ENCODE measurements at regions not wholly inside any gene's neighbourhood (a gene's known extent, or its start where the extent isn't known, plus 50 kb on each side); places are given as distances from the start of the nearest gene placed in this dataset.

- in situ Hi-C loops (cut with HindIII; ENCODE audit: low sequenced_read_pairs) = no loop called here
- DNase-seq (ENCODE audit: low read depth) = no peak
- no peak for TF ChIP-seq CTCF (IDR thresholded peaks at IDR 0.05; ENCODE audit: low read depth, low read length, missing control alignments)
- H3K4me3 ChIP-seq (ENCODE audit: low read depth, low read length) = peak overlapping the region; percentile 71
Measured at GRCh38 chr10:91162495-91163268, 57.8 kb upstream of the PCGF5 start.

GRCh38 chr10:91163269-91163868 lies 57.1 kb upstream of the PCGF5 start:
- TF ChIP-seq CTCF (IDR thresholded peaks at IDR 0.05; ENCODE audit: low read depth, low read length, missing control alignments) = no peak
- in situ Hi-C loops (cut with HindIII; ENCODE audit: low sequenced_read_pairs) = no loop called here
- DNase-seq (ENCODE audit: low read depth) = peak; percentile 26
- peak overlapping the region; percentile 71 for H3K4me3 ChIP-seq (ENCODE audit: low read depth, low read length)

GRCh38 chr10:91163869-91164474 lies 56.5 kb upstream of the PCGF5 start:
- peak; percentile 46 for DNase-seq (ENCODE audit: low read depth)
- no peak for TF ChIP-seq CTCF (IDR thresholded peaks at IDR 0.05; ENCODE audit: low read depth, low read length, missing control alignments)
- H3K4me3 ChIP-seq (ENCODE audit: low read depth, low read length) = peak overlapping the region; percentile 71
- in situ Hi-C loops (cut with HindIII; ENCODE audit: low sequenced_read_pairs) = no loop called here

GRCh38 chr10:91164520-91165065 lies 55.9 kb upstream of the PCGF5 start:
- H3K4me3 ChIP-seq (ENCODE audit: low read depth, low read length) = peak overlapping the region; percentile 71
- no peak for DNase-seq (ENCODE audit: low read depth)
- no peak for TF ChIP-seq CTCF (IDR thresholded peaks at IDR 0.05; ENCODE audit: low read depth, low read length, missing control alignments)
- in situ Hi-C loops (cut with HindIII; ENCODE audit: low sequenced_read_pairs) = no loop called here

GRCh38 chr10:91167406-91167805 lies 53.1 kb upstream of the PCGF5 start:
- TF ChIP-seq CTCF (IDR thresholded peaks at IDR 0.05; ENCODE audit: low read depth, low read length, missing control alignments) = no peak
- no peak for DNase-seq (ENCODE audit: low read depth)
- no peak overlapping the region for H3K4me3 ChIP-seq (ENCODE audit: low read depth, low read length)
- in situ Hi-C loops (cut with HindIII; ENCODE audit: low sequenced_read_pairs) = no loop called here

- in situ Hi-C loops (cut with HindIII; ENCODE audit: low sequenced_read_pairs) = no loop called here
- DNase-seq (ENCODE audit: low read depth) = no peak
- no peak overlapping the region for H3K4me3 ChIP-seq (ENCODE audit: low read depth, low read length)
- no peak for TF ChIP-seq CTCF (IDR thresholded peaks at IDR 0.05; ENCODE audit: low read depth, low read length, missing control alignments)
Measured at GRCh38 chr10:91170418-91170817, 50.0 kb upstream of the PCGF5 start.

Measured in astrocyte of the cerebellum (primary cell).